HG03442 (cell line): ENCODE measurements at regions not wholly inside any gene's neighbourhood (a gene's known extent, or its start where the extent isn't known, plus 50 kb on each side); places are given as distances from the start of the nearest gene placed in this dataset.
A peak's percentile ranks its signal among the peaks of the same experiment; 100 is the strongest.
"Not testable (repeated sequence)": the region's sequence is repeated elsewhere in the genome, so short reads cannot be mapped to it uniquely, and the experiment has no call there.

Source experiments
- ATAC-seq: cut with Tn5 transposase; IDR thresholded peaks from one replicate; pipeline ENCODE4 v1.9.1; 2021; ENCODE audit warnings: mild to moderate bottlenecking, moderate library complexity; ENCODE audit not compliant: unreplicated experiment

DNA sequence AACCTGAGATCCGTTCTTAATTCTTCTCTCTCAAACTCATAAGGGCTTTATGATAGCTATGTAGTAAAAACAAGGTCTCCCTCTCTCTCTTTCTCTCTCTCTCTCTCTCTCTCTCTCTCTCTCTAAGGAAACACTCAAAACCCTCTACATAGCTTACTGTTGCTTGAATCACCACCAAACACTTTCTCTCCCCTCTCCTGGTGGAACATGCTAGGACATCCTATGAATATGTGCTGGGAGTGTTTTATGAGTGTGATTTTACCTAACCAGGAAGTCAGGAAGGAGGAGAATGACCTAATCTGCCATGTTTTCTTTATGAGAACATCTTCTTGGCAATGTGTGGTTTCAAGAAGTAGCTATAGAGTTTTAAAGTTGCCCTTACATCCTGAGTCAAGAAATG, 844.6 kb downstream of the TTLL7 start:
- not testable (repeated sequence) for ATAC-seq

DNA sequence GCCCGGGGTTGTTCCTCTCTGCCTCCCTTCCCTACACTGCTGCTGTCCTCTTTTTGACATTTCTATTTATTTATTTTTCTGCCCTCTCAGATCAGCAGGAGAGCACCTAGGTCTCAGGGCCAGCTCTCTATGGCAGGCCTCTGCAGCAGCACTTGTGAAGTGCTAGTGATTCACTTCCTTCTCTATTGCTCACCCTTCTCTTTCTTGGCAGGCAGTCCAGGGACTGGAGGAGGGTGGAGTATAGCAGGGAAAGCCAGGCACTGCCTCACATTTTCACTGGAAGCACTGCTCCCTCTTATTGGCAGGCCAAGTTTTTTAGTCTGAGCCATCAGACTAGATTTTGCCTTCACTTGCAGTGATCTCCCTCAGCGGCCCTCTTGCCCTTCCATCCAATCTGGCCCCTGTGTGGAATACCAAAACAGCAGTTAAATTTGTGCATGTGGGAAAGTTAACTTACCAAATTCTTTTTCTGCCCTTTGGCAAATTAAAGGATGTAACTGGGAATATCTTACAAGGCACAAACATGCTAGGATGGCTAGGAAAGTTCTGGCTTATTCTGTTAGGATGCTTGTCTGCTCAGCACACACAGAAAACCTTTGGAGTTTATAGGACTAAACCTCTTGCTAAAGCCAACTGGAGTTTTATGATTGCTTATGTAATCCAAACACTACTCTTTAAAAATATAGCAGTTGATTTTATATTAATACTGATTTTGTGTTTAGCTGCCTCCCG, 847.6 kb downstream of the TTLL7 start:
- not testable (repeated sequence) for ATAC-seq

DNA sequence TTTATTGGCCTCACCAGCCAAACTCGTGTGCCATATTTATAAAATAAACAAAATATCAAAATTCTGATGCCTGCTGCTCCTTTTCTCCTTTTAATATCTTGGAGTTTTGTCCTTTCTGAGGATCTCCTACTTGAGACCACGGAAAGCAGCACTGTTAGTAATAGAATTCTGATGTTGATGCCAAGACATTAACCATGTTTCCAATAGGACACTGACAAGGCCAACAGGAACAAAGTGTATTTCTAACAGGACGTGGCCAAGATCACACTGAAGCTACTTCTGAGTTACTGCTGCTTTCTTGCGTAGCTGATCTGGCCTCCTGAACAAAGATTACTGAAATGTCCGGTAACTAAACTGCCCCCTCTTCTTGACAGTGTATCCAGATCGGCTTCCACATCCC, 848.5 kb downstream of the TTLL7 start:
- ATAC-seq = not testable (repeated sequence)

DNA sequence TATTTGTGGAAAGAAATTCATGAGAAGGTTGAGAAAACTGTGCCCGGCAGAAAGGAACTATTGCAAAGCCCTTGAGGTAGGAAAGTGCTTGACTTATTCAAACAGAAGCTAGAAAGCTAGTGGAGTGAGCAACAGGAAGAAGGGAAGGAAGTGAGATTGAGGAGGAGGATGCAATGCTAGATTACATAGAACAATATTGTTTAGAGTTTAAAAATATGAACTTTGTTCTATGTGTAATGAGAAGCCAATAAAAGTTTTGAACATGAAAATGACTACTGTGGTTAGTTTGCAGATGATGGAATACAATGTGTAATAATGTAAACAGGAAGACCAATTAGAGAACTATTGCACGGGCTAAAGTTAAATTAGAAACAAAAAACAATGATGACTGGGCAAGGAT, 853.1 kb downstream of the TTLL7 start:
- ATAC-seq = peak; percentile 53

GRCh38 chr1:83142802-83143201, 856.1 kb downstream of the TTLL7 start:
- ATAC-seq = not testable (repeated sequence)

- not testable (repeated sequence) for ATAC-seq
Observed at GRCh38 chr1:83135524-83136157, 863.3 kb downstream of the TTLL7 start.

DNA sequence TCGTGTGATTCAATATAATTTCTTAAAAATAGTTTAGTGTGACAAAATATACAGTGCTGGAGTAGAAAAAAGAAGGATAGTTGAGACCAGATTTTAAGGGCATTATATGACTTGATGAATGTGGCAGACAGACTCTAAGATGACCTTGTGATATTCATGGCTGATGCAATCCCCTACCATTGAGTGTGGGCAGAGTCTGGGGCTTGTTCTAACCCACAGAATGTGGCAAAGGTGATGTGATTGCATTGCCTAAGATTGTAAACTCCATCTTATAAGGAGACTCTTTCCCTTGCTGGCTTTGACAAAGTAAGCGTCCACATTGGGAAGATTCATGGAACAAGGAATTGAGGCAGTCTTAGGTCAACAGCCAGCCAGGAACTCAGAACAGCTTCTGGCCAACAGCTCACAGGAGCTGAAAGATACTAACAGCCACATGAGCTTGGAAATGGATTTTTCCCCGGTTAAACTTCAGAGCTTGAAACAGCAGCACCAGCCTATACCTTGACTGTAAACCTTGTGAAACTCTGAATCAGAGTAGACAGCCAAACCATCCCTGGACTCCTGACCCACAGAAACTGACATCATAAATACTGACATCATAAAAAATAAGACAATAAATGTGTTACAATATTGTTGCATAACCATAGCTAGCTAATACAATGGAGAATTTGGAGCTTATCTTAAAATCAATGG, 864.5 kb downstream of the TTLL7 start:
- not testable (repeated sequence) for ATAC-seq

DNA sequence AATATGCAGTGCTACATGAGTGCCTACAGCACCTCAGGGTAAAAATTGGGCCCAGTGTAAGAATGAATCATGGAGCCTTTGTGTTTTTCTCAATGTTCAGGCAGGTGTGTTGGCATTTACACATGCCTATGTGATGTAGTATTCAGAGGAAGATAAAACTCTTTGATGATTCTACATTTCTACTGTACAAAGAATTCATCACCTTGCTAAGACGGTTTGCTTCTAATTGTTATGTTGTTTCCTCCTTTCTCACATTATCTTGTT, 867.3 kb downstream of the TTLL7 start:
- ATAC-seq = no peak

DNA sequence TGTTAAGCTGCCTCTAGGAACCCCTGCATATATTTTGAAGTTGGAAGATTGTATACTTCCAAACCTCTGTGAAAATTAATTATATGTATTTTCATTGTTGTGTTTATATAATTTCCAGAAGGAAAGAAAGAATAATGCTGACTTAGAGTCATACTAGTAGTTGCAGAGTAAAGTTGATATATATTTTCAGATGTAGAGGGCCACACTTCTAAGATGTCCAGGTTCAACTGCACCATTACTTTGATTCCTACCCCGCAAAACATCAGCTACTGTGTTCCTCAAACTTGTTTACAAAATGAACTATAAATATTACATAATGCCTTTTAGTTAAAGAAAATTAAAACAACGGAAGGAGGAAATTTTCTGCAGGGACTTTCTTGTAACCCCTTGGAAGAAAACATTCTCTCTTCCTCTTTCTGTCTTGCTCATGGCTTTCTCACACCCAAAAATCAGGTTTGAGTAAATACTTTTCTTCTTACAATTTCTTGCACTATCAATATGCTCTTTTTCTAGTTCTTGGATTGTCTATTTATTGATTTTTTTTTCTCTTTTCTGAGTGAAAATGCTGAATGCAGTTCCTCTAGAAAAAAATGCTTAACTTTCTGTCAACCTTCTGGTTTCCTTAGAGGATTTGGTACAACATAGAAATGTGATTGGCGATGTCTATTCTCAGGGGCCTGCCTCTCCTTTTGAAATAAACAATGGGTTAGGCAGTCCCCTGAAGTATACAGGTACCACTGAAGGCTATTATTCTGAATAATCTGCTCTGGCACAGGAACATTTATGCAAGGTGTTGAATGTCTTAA, 867.8 kb downstream of the TTLL7 start:
- ATAC-seq = no peak

- no peak for ATAC-seq
Observed at GRCh38 chr1:83129107-83129506, 869.8 kb downstream of the TTLL7 start.

DNA sequence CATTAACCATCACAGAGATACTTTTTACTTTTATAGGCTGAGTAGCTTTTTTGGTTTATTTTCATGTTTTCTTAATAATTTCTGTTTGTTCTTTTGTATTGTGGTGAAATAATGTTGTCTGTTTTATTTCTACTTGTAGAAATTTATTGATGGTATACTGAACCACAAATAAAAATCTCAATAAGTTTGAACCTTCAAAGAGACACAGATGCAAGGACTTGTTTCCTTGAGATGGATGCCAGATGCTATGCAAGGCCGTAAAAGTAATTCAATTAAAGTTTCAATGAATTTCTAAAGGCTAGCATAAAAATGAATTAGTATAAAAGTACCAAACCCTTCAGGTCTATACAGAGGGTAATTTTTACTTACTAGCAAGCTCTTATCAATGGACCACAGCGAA, 873.5 kb downstream of the TTLL7 start:
- no peak for ATAC-seq

DNA sequence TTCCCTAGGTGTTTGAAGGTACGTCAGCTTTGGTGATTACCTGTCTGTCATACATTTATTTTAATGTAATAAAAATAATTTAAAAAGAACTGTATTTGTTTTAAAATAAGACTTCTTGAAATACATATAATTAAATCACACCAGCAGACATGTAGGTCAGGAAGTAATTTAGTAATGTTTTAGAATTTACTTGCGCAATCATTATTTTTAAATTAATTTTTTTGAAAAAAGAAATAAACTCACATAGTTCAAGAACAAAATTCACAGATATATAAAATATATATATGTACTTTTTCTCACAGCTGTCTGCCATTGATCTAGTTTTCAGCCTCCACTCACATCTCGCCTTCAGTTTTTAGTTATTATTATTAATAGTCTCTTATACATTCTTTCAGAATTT, 875.9 kb downstream of the TTLL7 start:
- ATAC-seq = no peak

GRCh38 chr1:83118472-83118871, 880.5 kb downstream of the TTLL7 start:
- ATAC-seq = no peak

GRCh38 chr1:83117030-83117429, 881.9 kb downstream of the TTLL7 start:
- not testable (repeated sequence) for ATAC-seq

DNA sequence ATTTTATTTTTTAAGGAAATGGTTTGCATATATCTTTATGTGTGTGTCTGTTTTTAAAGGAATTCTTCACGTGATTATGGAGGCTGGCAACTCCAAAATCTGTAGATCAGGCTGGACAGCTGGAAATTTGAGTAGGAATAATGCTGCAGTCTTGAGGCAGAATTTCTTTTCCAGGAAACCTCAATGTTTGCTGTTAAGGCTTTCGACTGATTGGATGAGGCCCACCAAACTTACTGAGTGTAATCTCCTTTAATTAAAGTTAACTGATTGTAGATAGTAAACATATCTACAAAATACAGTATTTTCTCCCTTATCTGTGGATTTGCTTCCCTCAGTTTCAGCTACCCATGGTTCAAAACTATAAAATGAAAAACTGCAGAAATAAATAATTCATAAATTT, 883.1 kb downstream of the TTLL7 start:
- ATAC-seq = no peak

- no peak for ATAC-seq
Observed at GRCh38 chr1:83114136-83114834, 884.6 kb downstream of the TTLL7 start.

DNA sequence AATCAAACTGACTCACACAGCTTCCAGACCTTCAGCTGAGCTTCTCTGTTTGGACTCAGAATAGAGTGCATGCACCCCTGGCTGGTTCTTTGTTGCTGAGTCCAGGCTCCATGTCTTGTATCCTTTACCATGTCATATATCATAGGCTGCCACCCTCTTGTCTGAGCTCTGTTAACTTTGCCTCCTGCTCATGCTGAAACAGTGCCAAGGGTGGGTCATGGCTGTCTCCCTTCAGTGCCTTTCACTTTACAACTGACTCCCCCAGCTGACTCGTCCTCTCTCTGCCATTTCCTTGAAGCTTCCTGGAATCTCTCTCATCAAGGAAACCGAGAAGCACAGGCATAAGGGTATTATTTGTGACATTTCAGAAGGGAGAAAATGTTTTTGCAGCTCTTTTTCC, 885.3 kb downstream of the TTLL7 start:
- ATAC-seq = no peak

DNA sequence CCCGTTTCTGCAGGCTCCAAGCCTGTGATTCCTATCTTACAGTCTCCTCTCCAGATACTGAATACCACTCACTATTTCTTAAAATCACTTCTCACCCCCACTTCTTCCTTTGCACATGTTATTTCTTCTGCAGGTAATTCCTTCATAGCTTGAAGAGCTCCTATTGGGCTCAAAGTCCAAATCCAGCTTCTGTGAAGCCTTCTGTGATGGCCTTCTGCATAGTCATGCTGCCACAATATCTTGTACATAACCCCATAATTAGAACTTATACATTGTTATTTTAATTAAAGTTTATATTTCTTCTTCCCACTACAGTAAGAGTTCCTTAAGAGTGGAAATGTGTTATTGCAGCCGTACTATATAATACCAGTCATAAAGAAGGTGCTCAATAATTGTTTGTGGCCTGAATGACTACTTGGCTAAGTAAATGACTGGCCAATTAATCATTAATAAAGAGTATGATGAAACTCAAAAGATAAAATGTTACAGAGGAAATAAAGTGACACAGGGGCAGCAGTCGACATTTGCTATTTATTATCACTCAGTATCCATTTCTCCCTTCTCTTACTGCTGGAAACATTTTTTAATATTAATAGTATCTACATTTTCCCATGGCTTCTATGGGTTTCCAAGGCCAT, 886.6 kb downstream of the TTLL7 start:
- ATAC-seq = no peak

DNA sequence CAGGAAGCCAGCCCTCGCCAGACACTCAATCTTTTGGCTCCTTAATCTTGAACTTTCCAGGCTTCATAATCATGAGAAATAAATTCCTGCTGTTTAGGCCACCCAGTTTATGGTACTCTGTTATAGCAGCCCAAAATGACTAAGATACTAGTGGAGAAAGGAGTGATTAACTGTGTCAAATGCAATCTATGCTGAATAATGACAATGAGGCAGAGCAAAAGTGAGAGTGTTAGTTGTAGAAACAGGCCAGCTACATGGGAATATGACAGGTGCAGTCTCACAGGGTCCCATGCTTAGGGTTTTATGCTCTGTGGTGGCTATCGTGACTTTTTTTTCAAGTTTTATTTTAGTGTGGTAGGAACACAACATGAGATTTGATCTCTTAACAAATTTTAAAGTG, 888.8 kb downstream of the TTLL7 start:
- no peak for ATAC-seq

GRCh38 chr1:83109692-83110091, 889.2 kb downstream of the TTLL7 start:
- ATAC-seq = no peak
